Ishikawa (cell line): ENCODE measurements at regions not wholly inside any gene's neighbourhood (a gene's known extent, or its start where the extent isn't known, plus 50 kb on each side); places are given as distances from the start of the nearest gene placed in this dataset.

Source experiments
- CEBPB ChIP-seq: IDR thresholded peaks from 2 replicates; pipeline ENCODE4 v1.6.1; 2012
- CREB1 ChIP-seq: IDR thresholded peaks from 2 replicates; pipeline ENCODE4 v1.6.1; 2012; ENCODE audit warnings: low read depth
- EGR1 ChIP-seq: IDR thresholded peaks from 2 replicates; pipeline ENCODE4 v1.6.1; 2012
- EP300 ChIP-seq: IDR thresholded peaks from 2 replicates; pipeline ENCODE4 v1.6.1; 2012; ENCODE audit warnings: borderline replicate concordance
- FOXM1 ChIP-seq: IDR thresholded peaks from 2 replicates; pipeline ENCODE4 v1.6.1; 2012; ENCODE audit warnings: low read depth, borderline replicate concordance
- MAX ChIP-seq: IDR thresholded peaks from 2 replicates; pipeline ENCODE4 v1.6.1; 2012
- NFIC ChIP-seq: IDR thresholded peaks from 2 replicates; pipeline ENCODE4 v1.6.1; 2012
- RAD21 ChIP-seq: IDR thresholded peaks from 2 replicates; pipeline ENCODE4 v1.6.1; 2012; ENCODE audit warnings: low read depth
- TAF1 ChIP-seq: IDR thresholded peaks from 2 replicates; pipeline ENCODE4 v1.6.1; 2012; ENCODE audit warnings: low read depth, mild to moderate bottlenecking
- TCF12 ChIP-seq: IDR thresholded peaks from 2 replicates; pipeline ENCODE4 v1.6.1; 2012; ENCODE audit warnings: low read depth
- TEAD4 ChIP-seq: IDR thresholded peaks from 2 replicates; pipeline ENCODE4 v1.6.1; 2012
- YY1 ChIP-seq: IDR thresholded peaks from 2 replicates; pipeline ENCODE4 v1.6.1; 2012; ENCODE audit warnings: low read depth
- ZBTB7A ChIP-seq: IDR thresholded peaks from 2 replicates; pipeline ENCODE4 v1.6.1; 2012; ENCODE audit warnings: low read depth
- TF ChIP-seq, protein P1 (sequence below): IDR thresholded peaks from 2 replicates; pipeline ENCODE4 v1.6.1; 2012; ENCODE audit warnings: low read depth, mild to moderate bottlenecking
- TF ChIP-seq, protein P2 (sequence below): IDR thresholded peaks from 2 replicates; pipeline ENCODE4 v1.6.1; 2012

GRCh38 chr6:77063494-77063893, 399.8 kb downstream of the HTR1B start:
- TF ChIP-seq CREB1: no peak
- no peak for TF ChIP-seq EGR1
- no peak for TF ChIP-seq NFIC
- TF ChIP-seq, protein P1, sequence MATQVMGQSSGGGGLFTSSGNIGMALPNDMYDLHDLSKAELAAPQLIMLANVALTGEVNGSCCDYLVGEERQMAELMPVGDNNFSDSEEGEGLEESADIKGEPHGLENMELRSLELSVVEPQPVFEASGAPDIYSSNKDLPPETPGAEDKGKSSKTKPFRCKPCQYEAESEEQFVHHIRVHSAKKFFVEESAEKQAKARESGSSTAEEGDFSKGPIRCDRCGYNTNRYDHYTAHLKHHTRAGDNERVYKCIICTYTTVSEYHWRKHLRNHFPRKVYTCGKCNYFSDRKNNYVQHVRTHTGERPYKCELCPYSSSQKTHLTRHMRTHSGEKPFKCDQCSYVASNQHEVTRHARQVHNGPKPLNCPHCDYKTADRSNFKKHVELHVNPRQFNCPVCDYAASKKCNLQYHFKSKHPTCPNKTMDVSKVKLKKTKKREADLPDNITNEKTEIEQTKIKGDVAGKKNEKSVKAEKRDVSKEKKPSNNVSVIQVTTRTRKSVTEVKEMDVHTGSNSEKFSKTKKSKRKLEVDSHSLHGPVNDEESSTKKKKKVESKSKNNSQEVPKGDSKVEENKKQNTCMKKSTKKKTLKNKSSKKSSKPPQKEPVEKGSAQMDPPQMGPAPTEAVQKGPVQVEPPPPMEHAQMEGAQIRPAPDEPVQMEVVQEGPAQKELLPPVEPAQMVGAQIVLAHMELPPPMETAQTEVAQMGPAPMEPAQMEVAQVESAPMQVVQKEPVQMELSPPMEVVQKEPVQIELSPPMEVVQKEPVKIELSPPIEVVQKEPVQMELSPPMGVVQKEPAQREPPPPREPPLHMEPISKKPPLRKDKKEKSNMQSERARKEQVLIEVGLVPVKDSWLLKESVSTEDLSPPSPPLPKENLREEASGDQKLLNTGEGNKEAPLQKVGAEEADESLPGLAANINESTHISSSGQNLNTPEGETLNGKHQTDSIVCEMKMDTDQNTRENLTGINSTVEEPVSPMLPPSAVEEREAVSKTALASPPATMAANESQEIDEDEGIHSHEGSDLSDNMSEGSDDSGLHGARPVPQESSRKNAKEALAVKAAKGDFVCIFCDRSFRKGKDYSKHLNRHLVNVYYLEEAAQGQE: no peak
- TF ChIP-seq CEBPB: no peak
- TF ChIP-seq ZBTB7A: no peak
- TF ChIP-seq FOXM1: no peak
- TF ChIP-seq, protein P2, sequence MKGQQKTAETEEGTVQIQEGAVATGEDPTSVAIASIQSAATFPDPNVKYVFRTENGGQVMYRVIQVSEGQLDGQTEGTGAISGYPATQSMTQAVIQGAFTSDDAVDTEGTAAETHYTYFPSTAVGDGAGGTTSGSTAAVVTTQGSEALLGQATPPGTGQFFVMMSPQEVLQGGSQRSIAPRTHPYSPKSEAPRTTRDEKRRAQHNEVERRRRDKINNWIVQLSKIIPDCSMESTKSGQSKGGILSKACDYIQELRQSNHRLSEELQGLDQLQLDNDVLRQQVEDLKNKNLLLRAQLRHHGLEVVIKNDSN: no peak
- no peak for TF ChIP-seq RAD21
- no peak for TF ChIP-seq EP300
- no peak for TF ChIP-seq YY1
- TF ChIP-seq TAF1: no peak
- no peak for TF ChIP-seq TEAD4
- TF ChIP-seq MAX: no peak
- no peak for TF ChIP-seq TCF12

DNA sequence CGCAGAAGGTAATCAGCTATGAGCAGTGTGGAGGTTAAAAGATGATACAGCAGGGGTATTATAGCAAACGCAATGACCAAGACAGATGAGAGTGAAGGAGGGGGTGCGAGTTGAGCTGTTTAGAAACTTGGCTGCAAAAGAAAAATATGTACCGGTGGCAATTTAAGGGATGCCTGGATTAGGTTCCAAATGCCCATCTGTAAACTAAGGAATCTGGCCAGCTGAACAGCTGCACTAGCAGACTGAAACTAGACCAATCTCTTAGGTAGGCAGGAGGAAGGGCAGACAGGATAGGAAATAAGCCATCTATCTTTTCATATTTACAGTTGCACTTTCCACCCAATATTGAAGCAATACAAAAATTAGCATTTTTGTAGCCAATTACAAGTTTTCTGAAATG, 407.6 kb downstream of the HTR1B start:
- TF ChIP-seq NFIC (no peak), YY1 (no peak), CEBPB (no peak), ZBTB7A (no peak), EGR1 (no peak)

DNA sequence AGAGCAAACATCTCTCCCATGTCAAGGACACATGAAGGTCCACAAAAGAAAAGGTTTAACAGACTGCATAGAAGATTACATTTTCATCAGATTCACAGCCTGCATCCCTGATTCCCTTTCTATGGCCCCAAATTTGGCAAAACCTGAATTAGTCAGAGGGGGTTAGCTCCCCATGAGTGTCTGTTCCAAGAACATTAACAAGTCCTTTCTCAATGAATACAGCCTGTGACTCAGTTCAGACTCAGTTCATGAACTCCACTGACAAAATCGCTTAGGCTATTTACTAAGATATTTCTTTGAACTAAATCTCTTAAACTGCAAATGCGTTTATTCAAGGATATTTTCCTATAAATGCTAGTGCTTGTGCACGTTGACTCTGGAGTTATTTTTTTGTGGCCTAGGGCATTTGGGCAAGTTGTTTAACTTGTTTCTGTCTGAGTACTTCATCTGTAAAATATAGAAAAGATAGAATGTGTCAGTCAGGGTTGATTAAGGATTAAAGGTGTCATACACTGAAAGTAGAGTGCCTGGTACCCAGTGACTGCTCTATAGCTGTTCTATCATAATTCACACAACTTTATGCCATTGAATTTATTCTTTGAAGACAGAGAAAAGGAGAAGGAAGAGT, 422.6 kb downstream of the HTR1B start:
- TF ChIP-seq EP300: no peak
- no peak for TF ChIP-seq YY1
- no peak for TF ChIP-seq TAF1
- TF ChIP-seq CEBPB: no peak
- no peak for TF ChIP-seq CREB1
- TF ChIP-seq EGR1: no peak
- no peak for TF ChIP-seq RAD21

DNA sequence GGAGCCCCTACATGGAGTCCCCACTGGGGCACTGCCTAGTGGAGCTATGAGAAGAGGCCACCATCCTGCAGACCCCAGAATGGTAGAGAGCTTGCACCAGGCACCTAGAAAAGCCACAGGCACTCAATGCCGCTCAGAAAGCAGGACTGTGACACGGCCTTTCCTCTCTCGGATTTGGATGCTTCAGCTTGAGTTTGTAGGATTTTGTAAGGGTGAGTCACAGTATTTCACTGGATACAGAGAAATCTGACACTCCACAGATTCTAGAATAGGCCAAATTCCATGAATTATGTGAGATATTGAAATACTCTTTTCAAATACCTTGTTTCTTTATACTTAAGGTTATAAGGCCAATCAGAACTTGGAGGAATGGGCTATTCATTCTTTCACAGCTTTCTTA, 424.5 kb downstream of the HTR1B start:
- TF ChIP-seq TAF1 (no peak), FOXM1 (no peak), CEBPB (no peak), TCF12 (no peak), EP300 (no peak), RAD21 (no peak), ZBTB7A (no peak), TEAD4 (no peak), YY1 (no peak), EGR1 (no peak), MAX (no peak), NFIC (no peak), CREB1 (no peak)
- TF ChIP-seq, protein P2: no peak
- TF ChIP-seq, protein P1: no peak

DNA sequence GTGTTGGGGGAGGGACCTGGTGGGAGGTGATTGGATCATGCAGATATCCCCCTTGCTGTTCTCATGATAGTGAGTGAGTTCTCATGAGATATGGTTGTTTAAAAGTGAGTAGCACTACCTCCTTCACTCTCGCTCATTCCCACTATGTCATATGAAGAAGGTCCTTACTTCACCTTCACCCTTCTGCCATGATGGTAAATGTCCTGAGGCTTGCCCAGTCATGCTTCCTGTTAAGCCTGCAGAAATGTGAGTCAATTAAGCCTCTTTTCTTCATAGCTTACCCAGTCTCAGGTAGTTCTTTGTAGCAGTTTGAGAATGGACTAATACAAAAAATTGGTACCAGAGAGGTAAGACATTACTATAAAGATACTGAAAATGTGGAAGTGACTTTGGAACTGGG, 425.9 kb downstream of the HTR1B start:
- TF ChIP-seq CREB1: no peak
- no peak for TF ChIP-seq NFIC
- TF ChIP-seq MAX: no peak
- no peak for TF ChIP-seq CEBPB
- no peak for TF ChIP-seq TCF12
- no peak for TF ChIP-seq EP300
- no peak for TF ChIP-seq RAD21
- no peak for TF ChIP-seq FOXM1
- TF ChIP-seq EGR1: no peak
- TF ChIP-seq, protein P2: no peak
- TF ChIP-seq, protein P1: no peak
- TF ChIP-seq TAF1: no peak
- TF ChIP-seq TEAD4: no peak
- TF ChIP-seq YY1: no peak
- TF ChIP-seq ZBTB7A: no peak
